H9 (cell line): ENCODE measurements at regions not wholly inside any gene's neighbourhood (a gene's known extent, or its start where the extent isn't known, plus 50 kb on each side); places are given as distances from the start of the nearest gene placed in this dataset.

Experiments used
- DNase-seq: peaks from one replicate; pipeline ENCODE4 v3.0.0-alpha.2; 2017
- H2AFZ ChIP-seq: one replicate; pipeline ENCODE4 v1.6.1; 2013; ENCODE audit warnings: mild to moderate bottlenecking, low read length, control low read depth, moderate library complexity
- H2AK5ac ChIP-seq: 2 replicates; pipeline ENCODE4 v1.6.1; 2013; ENCODE audit warnings: low read length, control low read depth, mixed read lengths; ENCODE audit not compliant: insufficient read length
- H2BK120ac ChIP-seq: one replicate; pipeline ENCODE4 v1.6.1; 2013; ENCODE audit warnings: low read depth, mild to moderate bottlenecking, low read length, control low read depth, inconsistent platforms; ENCODE audit not compliant: poor library complexity, severe bottlenecking
- H2BK12ac ChIP-seq: 2 replicates; pipeline ENCODE4 v1.6.1; 2013; ENCODE audit warnings: low read length, control low read depth, mixed read lengths, low read depth; ENCODE audit not compliant: insufficient read length
- H2BK15ac ChIP-seq: 2 replicates; pipeline ENCODE4 v1.6.1; 2013; ENCODE audit warnings: low read depth, low read length, control low read depth
- H2BK20ac ChIP-seq: one replicate; pipeline ENCODE4 v1.6.1; 2013; ENCODE audit warnings: low read depth, mild to moderate bottlenecking, low read length, control low read depth, inconsistent platforms; ENCODE audit not compliant: poor library complexity, severe bottlenecking
- H2BK5ac ChIP-seq: 2 replicates; pipeline ENCODE4 v1.6.1; 2013; ENCODE audit warnings: low read length, control low read depth, mixed read lengths; ENCODE audit not compliant: insufficient read length
- H3K14ac ChIP-seq: 2 replicates; pipeline ENCODE4 v1.6.1; 2013; ENCODE audit warnings: low read length, control low read depth; ENCODE audit not compliant: insufficient read depth
- H3K18ac ChIP-seq: 2 replicates; pipeline ENCODE4 v1.6.1; 2013; ENCODE audit warnings: low read depth, mild to moderate bottlenecking, mixed read lengths, low read length, control low read depth; ENCODE audit not compliant: insufficient read length
- H3K23ac ChIP-seq: 2 replicates; pipeline ENCODE4 v1.6.1; 2013; ENCODE audit warnings: low read length, control low read depth, mixed read lengths, low read depth; ENCODE audit not compliant: insufficient read length
- H3K23me2 ChIP-seq: 2 replicates; pipeline ENCODE4 v1.6.1; 2013; ENCODE audit warnings: low read depth, mild to moderate bottlenecking, mixed read lengths, low read length, control low read depth; ENCODE audit not compliant: insufficient read length, poor library complexity, severe bottlenecking
- H3K27ac ChIP-seq: 2 replicates; pipeline ENCODE4 v1.5.1; 2013; ENCODE audit warnings: low read length, control low read depth, mixed read lengths, low read depth; ENCODE audit not compliant: insufficient read length
- H3K27me3 ChIP-seq: 2 replicates; pipeline ENCODE4 v1.6.1; 2013; ENCODE audit warnings: low read length, control low read depth, inconsistent platforms; ENCODE audit not compliant: insufficient read depth
- H3K4ac ChIP-seq: 2 replicates; pipeline ENCODE4 v1.6.1; 2013; ENCODE audit warnings: low read depth, mild to moderate bottlenecking, control low read depth, inconsistent platforms, low read length, moderate library complexity
- H3K4me1 ChIP-seq: 2 replicates; pipeline ENCODE4 v1.6.1; 2013; ENCODE audit warnings: low read length, control low read depth, inconsistent platforms; ENCODE audit not compliant: insufficient read depth
- H3K4me2 ChIP-seq: 2 replicates; pipeline ENCODE4 v1.6.1; 2013; ENCODE audit warnings: low read length, control low read depth, mixed read lengths; ENCODE audit not compliant: insufficient read length, insufficient read depth
- H3K56ac ChIP-seq: 2 replicates; pipeline ENCODE4 v1.6.1; 2013; ENCODE audit warnings: low read depth, mild to moderate bottlenecking, mixed read lengths, low read length, control low read depth; ENCODE audit not compliant: insufficient read length
- H3K79me1 ChIP-seq: 2 replicates; pipeline ENCODE4 v1.6.1; 2013; ENCODE audit warnings: low read depth, mild to moderate bottlenecking, moderate library complexity, low read length, control low read depth, inconsistent platforms; ENCODE audit not compliant: insufficient read depth, poor library complexity, severe bottlenecking
- H3K79me2 ChIP-seq: 2 replicates; pipeline ENCODE4 v1.6.1; 2013; ENCODE audit warnings: low read length, control low read depth, inconsistent platforms; ENCODE audit not compliant: insufficient read depth
- H3K9ac ChIP-seq: 2 replicates; pipeline ENCODE4 v1.6.1; 2013; ENCODE audit warnings: low read length, control low read depth, mixed read lengths; ENCODE audit not compliant: insufficient read length; ENCODE audit errors: extremely low read depth
- H3K9me3 ChIP-seq: one replicate; pipeline ENCODE4 v1.6.1; 2013; ENCODE audit warnings: low read depth, low read length, inconsistent platforms; ENCODE audit not compliant: control insufficient read depth
- H3T11ph ChIP-seq: one replicate; pipeline ENCODE4 v1.6.1; 2013; ENCODE audit warnings: mild to moderate bottlenecking, low read length, control low read depth, inconsistent platforms
- H4K20me1 ChIP-seq: one replicate; pipeline ENCODE4 v1.6.1; 2013; ENCODE audit not compliant: control insufficient read depth, insufficient read length, insufficient read depth
- H4K5ac ChIP-seq: 2 replicates; pipeline ENCODE4 v1.6.1; 2013; ENCODE audit warnings: low read depth, mild to moderate bottlenecking, mixed read lengths, low read length, control low read depth; ENCODE audit not compliant: insufficient read length
- H4K8ac ChIP-seq: replicated peaks from 2 replicates; pipeline ENCODE4 v1.6.1; 2013; ENCODE audit warnings: low read length, control low read depth, mixed read lengths, low read depth; ENCODE audit not compliant: insufficient read length
- H4K91ac ChIP-seq: 2 replicates; pipeline ENCODE4 v1.6.1; 2013; ENCODE audit warnings: low read depth, mild to moderate bottlenecking, moderate library complexity, mixed read lengths, low read length, control low read depth; ENCODE audit not compliant: insufficient read length
- H3K27ac Mint-ChIP-seq, 3 experiments: 2 replicates in 2 of 3; 3 replicates in 1 of 3; pipeline ENCODE4 v1.8.0; 2020 to 2021; ENCODE audit warnings: mixed read lengths in 3 of 3, mild to moderate bottlenecking in 1 of 3, moderate library complexity in 1 of 3
- H3K27me3 Mint-ChIP-seq: 2 replicates; pipeline ENCODE4 v1.8.0; 2021; ENCODE audit warnings: low read depth, mild to moderate bottlenecking, moderate library complexity, mixed read lengths
- H3K36me3 Mint-ChIP-seq, 3 experiments: 2 replicates in 2 of 3; 3 replicates in 1 of 3; pipeline ENCODE4 v1.8.0; 2020 to 2021; ENCODE audit warnings: low read depth in 3 of 3, mixed read lengths in 3 of 3; ENCODE audit not compliant: insufficient read depth in 1 of 3
- H3K4me1 Mint-ChIP-seq, 2 experiments: 2 replicates each; pipeline ENCODE4 v1.8.0; 2020; ENCODE audit warnings: mixed read lengths in 2 of 2
- H3K4me3 Mint-ChIP-seq, 2 experiments: 2 replicates in 1 of 2; 3 replicates in 1 of 2; pipeline ENCODE4 v1.8.0; 2020 to 2021; ENCODE audit warnings: mild to moderate bottlenecking in 2 of 2, mixed read lengths in 2 of 2, moderate library complexity in 1 of 2
- H3K9me3 Mint-ChIP-seq, 2 experiments: 2 replicates in 1 of 2; 3 replicates in 1 of 2; pipeline ENCODE4 v1.8.0; 2020; ENCODE audit warnings: mild to moderate bottlenecking in 2 of 2, mixed read lengths in 2 of 2, moderate library complexity in 1 of 2
- WGBS: extraction: QIAGEN DNeasy Blood & Tissue Kit; methylation state at CpG from one replicate; pipeline ENCODE4 v1.1.7; 2013; ENCODE audit warnings: missing lambda C conversion rate, low lambda C conversion rate, mixed read lengths; ENCODE audit not compliant: insufficient read length; ENCODE audit errors: extremely low coverage; 5-methylcytosine and 5-hydroxymethylcytosine counted together
- TF ChIP-seq, protein P1 (sequence below): fragments of 200-600 bp; sonication (generic); conservative IDR thresholded peaks from 3 replicates; pipeline ENCODE4 v1.8.0; 2021; ENCODE audit warnings: antibody characterized with exemption, mild to moderate bottlenecking

DNA sequence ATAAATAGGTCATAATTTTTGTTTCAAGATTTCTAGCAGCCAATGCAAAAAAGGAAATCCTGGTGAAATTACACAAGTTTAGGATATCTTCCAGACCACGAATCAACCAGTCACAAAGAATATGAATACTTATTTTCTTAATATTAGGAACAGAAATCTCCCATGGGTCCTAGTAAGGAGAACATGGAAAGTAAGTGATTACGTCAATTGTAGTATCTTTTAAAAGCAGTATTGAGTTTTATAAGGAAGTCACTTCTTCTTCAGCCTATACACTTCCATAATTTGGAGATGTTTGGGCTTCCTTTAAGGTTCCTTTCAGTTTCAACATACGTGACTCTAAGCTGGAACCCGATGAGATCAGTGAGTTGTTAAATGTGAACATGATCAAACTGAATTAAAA lies 534.5 kb downstream of the USP25 start:
- H3K23ac ChIP-seq, result no peak overlapping the region
- no peak overlapping the region for H4K5ac ChIP-seq
- no peaks in the 10 kb centered on the region for H3K27me3 Mint-ChIP-seq
- H3K27ac ChIP-seq, result no peak overlapping the region
- no peak overlapping the region for H3K4me2 ChIP-seq
- no peak overlapping the region for H2AFZ ChIP-seq
- H2BK15ac ChIP-seq, result no peak overlapping the region
- H3K4me1 Mint-ChIP-seq, result no peaks in the 10 kb centered on the region
- H2BK12ac ChIP-seq, result no peak overlapping the region
- no peak overlapping the region for H4K91ac ChIP-seq
- no peak overlapping the region for H3K4ac ChIP-seq
- no peak overlapping the region for H3K56ac ChIP-seq
- H3K14ac ChIP-seq, result no peak overlapping the region
- H3K79me1 ChIP-seq, result no peaks in the 10 kb centered on the region
- H2BK120ac ChIP-seq, result no peak overlapping the region
- no peak overlapping the region for H3K4me3 Mint-ChIP-seq
- H3K23me2 ChIP-seq, result no peaks in the 10 kb centered on the region
- H3K9ac ChIP-seq, result no peak overlapping the region
- H3K27ac Mint-ChIP-seq, result no peak overlapping the region
- no peaks in the 10 kb centered on the region for H3K9me3 ChIP-seq
- no peak overlapping the region for H2BK5ac ChIP-seq
- H4K8ac ChIP-seq, result no peak overlapping the region
- H3K9me3 Mint-ChIP-seq, result no peaks in the 10 kb centered on the region
- H3K4me1 ChIP-seq, result no peaks in the 10 kb centered on the region
- no peak overlapping the region for H2AK5ac ChIP-seq
- H4K20me1 ChIP-seq, result no peaks in the 10 kb centered on the region
- H3K27me3 ChIP-seq, result no peaks in the 10 kb centered on the region
- TF ChIP-seq, protein P1, sequence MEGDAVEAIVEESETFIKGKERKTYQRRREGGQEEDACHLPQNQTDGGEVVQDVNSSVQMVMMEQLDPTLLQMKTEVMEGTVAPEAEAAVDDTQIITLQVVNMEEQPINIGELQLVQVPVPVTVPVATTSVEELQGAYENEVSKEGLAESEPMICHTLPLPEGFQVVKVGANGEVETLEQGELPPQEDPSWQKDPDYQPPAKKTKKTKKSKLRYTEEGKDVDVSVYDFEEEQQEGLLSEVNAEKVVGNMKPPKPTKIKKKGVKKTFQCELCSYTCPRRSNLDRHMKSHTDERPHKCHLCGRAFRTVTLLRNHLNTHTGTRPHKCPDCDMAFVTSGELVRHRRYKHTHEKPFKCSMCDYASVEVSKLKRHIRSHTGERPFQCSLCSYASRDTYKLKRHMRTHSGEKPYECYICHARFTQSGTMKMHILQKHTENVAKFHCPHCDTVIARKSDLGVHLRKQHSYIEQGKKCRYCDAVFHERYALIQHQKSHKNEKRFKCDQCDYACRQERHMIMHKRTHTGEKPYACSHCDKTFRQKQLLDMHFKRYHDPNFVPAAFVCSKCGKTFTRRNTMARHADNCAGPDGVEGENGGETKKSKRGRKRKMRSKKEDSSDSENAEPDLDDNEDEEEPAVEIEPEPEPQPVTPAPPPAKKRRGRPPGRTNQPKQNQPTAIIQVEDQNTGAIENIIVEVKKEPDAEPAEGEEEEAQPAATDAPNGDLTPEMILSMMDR, result no peak
- H3K36me3 Mint-ChIP-seq, result no peaks in the 10 kb centered on the region
- no peak overlapping the region for H3K18ac ChIP-seq
- H3K79me2 ChIP-seq, result no peaks in the 10 kb centered on the region
- DNase-seq, result no peak
- no CpG with 5 or more reads among the region's 4 CpGs for WGBS
- no peak overlapping the region for H2BK20ac ChIP-seq
- H3T11ph ChIP-seq, result no peak overlapping the region
